Activated naive CD8-positive, alpha-beta T cell treated with anti-CD3 and anti-CD28 coated beads for 36 hours (primary cell): ENCODE measurements at regions not wholly inside any gene's neighbourhood (a gene's known extent, or its start where the extent isn't known, plus 50 kb on each side); places are given as distances from the start of the nearest gene placed in this dataset.
"Not testable (repeated sequence)": the region's sequence is repeated elsewhere in the genome, so short reads cannot be mapped to it uniquely, and the experiment has no call there.

Source experiments
- DNase-seq: peaks from one replicate; pipeline ENCODE4 v3.0.0; 2021
- H3K27ac Mint-ChIP-seq: one replicate; pipeline ENCODE4 v1.8.0; 2022; ENCODE audit warnings: mild to moderate bottlenecking, moderate library complexity, mixed read lengths
- H3K27me3 Mint-ChIP-seq: one replicate; pipeline ENCODE4 v1.8.0; 2022; ENCODE audit warnings: mild to moderate bottlenecking, mixed read lengths
- H3K36me3 Mint-ChIP-seq: one replicate; pipeline ENCODE4 v1.8.0; 2021; ENCODE audit warnings: mild to moderate bottlenecking, mixed read lengths
- H3K4me1 Mint-ChIP-seq: one replicate; pipeline ENCODE4 v1.8.0; 2021; ENCODE audit warnings: mixed read lengths
- H3K4me3 Mint-ChIP-seq: one replicate; pipeline ENCODE4 v1.8.0; 2022; ENCODE audit warnings: mild to moderate bottlenecking, moderate library complexity, mixed read lengths
- H3K9me3 Mint-ChIP-seq: one replicate; pipeline ENCODE4 v1.8.0; 2022; ENCODE audit warnings: mixed read lengths

- no peak overlapping the region for H3K27ac Mint-ChIP-seq
- no peaks in the 10 kb centered on the region for H3K4me1 Mint-ChIP-seq
- DNase-seq = no peak
- H3K4me3 Mint-ChIP-seq = no peak overlapping the region
- no peaks in the 10 kb centered on the region for H3K27me3 Mint-ChIP-seq
- no peaks in the 10 kb centered on the region for H3K9me3 Mint-ChIP-seq
- H3K36me3 Mint-ChIP-seq = no peaks in the 10 kb centered on the region
Observed at GRCh38 chr2:208708486-208708885, 301.9 kb downstream of the PTH2R start.

GRCh38 chr2:208711598-208711997 is 305.0 kb downstream of the PTH2R start:
- no peak overlapping the region for H3K4me3 Mint-ChIP-seq
- H3K4me1 Mint-ChIP-seq = no peaks in the 10 kb centered on the region
- H3K36me3 Mint-ChIP-seq = no peaks in the 10 kb centered on the region

DNA sequence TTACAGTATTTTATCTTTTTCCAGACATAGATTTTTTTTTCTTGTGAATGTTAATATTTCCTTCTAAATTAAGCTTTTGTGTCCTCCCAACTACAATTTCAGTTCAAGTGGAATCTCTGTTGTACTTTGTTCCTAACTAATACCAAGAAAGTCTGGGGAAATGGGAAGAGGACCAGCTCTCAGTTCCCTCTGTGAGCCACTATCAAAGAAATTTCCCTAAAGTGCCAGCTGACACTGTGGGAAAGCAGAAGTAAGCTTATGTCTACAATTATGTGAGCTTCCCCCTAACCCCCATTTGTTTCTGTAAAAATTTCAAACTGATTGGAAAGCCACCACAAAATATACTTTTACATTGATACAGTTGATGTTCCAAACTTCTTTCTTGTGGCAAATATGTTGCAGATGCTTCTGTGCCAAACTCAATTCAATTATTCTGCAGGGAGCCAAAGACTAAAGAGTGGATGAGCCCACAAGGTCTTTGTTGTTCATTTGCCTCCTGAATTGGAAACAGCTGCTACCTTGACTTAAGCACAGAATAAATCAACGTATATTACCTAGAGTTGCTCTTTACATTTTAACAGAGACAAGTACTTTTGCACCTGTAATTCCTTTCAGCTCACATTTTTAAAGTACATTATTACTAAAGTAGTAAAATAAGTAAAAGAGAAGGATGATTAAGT is 306.6 kb downstream of the PTH2R start:
- Mint-ChIP-seq H3K36me3 (no peaks in the 10 kb centered on the region), H3K27ac (no peak overlapping the region), H3K9me3 (no peaks in the 10 kb centered on the region), H3K4me1 (no peaks in the 10 kb centered on the region), H3K4me3 (no peak overlapping the region), H3K27me3 (no peaks in the 10 kb centered on the region)
- no peak for DNase-seq

More at GRCh38 chr2:208711598-208711997, 305.0 kb downstream of the PTH2R start:
- Mint-ChIP-seq H3K9me3 (no peaks in the 10 kb centered on the region), H3K27me3 (no peaks in the 10 kb centered on the region), H3K27ac (no peak overlapping the region)
- no peak for DNase-seq

DNA sequence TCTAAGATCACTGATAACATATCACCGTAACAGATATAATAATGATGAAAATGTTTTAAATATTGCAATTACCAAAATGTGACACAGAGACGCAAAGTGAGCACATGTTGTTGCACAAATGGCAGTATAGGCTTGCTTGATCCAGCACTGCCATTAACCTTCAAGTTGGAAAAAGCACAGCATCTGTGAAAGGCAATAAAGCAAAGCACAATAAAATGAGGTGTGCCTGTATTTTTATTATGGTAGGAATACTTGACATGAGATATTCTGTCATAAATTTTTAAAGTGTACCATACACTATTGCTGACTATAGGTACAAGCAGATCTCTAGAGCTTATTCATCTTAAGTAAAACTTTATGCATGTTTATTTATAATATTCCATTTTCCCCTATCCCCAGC is 312.2 kb downstream of the PTH2R start:
- no peak for DNase-seq
- Mint-ChIP-seq H3K27ac (no peak overlapping the region), H3K27me3 (no peaks in the 10 kb centered on the region), H3K4me3 (no peak overlapping the region), H3K36me3 (no peaks in the 10 kb centered on the region), H3K4me1 (no peaks in the 10 kb centered on the region), H3K9me3 (no peaks in the 10 kb centered on the region)

DNA sequence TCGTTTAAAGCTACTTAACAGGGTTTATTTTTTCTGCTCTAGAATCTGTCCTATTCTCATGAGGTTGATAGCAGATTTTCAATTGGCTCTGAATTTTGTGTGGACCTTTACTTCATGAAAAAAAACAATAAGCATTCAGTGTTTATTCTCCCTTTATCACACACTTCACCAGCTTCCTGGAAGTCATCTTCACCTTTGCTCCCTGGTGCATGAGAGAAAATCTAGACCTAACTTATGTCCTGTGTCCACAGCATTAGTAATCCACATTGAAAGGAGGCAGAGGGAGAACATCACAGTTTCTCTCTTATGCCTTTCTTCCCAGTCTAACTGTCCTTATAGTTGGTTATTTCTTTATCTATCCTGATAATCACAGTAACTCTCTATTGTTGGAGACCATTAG is 316.1 kb downstream of the PTH2R start:
- H3K27ac Mint-ChIP-seq = no peak overlapping the region
- peaks cover 1% of the 10 kb centered on the region for H3K9me3 Mint-ChIP-seq
- H3K36me3 Mint-ChIP-seq = no peaks in the 10 kb centered on the region
- DNase-seq = no peak
- H3K27me3 Mint-ChIP-seq = no peaks in the 10 kb centered on the region
- H3K4me1 Mint-ChIP-seq = no peaks in the 10 kb centered on the region
- no peak overlapping the region for H3K4me3 Mint-ChIP-seq

DNA sequence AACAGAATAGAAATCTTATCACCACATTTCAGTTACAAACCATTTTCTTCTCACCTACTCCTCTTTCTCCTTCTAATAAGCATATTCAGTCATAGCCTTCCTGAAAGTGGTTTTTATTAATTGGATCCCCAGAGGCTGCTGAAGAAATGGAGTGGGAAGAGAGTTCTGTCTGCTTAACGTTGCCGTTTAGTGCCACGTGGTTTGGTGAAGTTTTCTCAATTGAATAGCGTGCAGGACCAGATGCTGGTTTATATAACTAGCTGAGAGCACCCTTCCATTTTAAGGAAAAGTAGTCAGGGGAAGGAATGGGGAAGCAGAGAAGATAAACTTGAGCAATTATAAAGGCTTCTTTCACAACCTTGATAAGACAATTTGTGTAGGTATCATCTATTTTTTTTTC is 318.7 kb downstream of the PTH2R start:
- H3K4me3 Mint-ChIP-seq = no peak overlapping the region
- H3K27me3 Mint-ChIP-seq = no peaks in the 10 kb centered on the region
- no peak for DNase-seq
- no peak overlapping the region for H3K27ac Mint-ChIP-seq
- H3K4me1 Mint-ChIP-seq = no peaks in the 10 kb centered on the region
- peaks cover 1% of the 10 kb centered on the region for H3K9me3 Mint-ChIP-seq
- no peaks in the 10 kb centered on the region for H3K36me3 Mint-ChIP-seq

DNA sequence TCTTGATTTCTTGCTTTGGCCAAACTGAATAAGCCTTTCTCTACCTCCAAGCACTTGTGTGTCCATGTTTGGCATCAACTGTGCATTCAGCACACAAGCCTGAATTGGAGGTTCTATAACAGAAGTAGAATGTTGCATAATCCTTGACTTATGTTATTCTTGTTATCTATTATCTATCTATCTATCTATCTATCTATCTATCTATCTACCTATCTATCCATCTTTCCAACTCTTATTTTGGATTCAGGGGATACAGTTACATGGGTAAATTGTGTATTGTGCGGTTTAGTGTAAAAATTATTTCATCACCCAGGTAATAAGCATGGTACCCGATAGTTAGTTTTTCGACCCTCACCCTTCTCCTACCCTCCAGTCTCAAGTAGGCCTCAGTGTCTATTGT is 319.6 kb downstream of the PTH2R start:
- H3K4me3 Mint-ChIP-seq = no peak overlapping the region
- H3K4me1 Mint-ChIP-seq = no peaks in the 10 kb centered on the region
- no peak for DNase-seq
- H3K27ac Mint-ChIP-seq = no peak overlapping the region
- H3K27me3 Mint-ChIP-seq = no peaks in the 10 kb centered on the region
- H3K36me3 Mint-ChIP-seq = no peaks in the 10 kb centered on the region
- peaks cover 1% of the 10 kb centered on the region for H3K9me3 Mint-ChIP-seq

- H3K27ac Mint-ChIP-seq, H3K27me3 Mint-ChIP-seq, DNase-seq, H3K4me3 Mint-ChIP-seq, H3K4me1 Mint-ChIP-seq, H3K36me3 Mint-ChIP-seq: not testable (repeated sequence)
- peaks cover 13% of the 10 kb centered on the region for H3K9me3 Mint-ChIP-seq
Observed at GRCh38 chr2:208751663-208752415, 345.2 kb downstream of the PTH2R start.

GRCh38 chr2:208757364-208757763 is 350.8 kb downstream of the PTH2R start:
- no peak for DNase-seq
- no peak overlapping the region for H3K27ac Mint-ChIP-seq
- peaks cover 11% of the 10 kb centered on the region for H3K9me3 Mint-ChIP-seq
- H3K4me1 Mint-ChIP-seq = no peaks in the 10 kb centered on the region
- H3K36me3 Mint-ChIP-seq = no peaks in the 10 kb centered on the region
- H3K4me3 Mint-ChIP-seq = no peak overlapping the region
- H3K27me3 Mint-ChIP-seq = no peaks in the 10 kb centered on the region

DNA sequence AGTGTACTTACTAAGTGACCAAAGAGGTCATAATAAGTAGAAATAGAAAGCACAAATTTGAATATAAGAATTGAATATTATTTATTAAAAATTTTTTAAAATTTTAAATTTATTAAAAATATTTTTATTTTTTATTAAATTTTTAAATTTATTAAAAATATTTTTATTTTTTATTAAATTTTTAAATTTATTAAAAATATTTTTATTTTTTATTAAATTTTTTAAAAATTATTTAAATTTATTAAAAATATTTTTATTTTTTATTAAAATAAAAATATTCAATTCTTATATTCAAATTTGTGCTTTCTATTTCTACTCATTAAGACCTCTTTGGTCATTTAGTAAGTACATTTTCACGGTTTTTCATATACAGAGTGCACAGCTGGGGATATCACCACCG is 366.5 kb downstream of the PTH2R start:
- not testable (repeated sequence) for H3K27me3 Mint-ChIP-seq, H3K4me1 Mint-ChIP-seq

DNA sequence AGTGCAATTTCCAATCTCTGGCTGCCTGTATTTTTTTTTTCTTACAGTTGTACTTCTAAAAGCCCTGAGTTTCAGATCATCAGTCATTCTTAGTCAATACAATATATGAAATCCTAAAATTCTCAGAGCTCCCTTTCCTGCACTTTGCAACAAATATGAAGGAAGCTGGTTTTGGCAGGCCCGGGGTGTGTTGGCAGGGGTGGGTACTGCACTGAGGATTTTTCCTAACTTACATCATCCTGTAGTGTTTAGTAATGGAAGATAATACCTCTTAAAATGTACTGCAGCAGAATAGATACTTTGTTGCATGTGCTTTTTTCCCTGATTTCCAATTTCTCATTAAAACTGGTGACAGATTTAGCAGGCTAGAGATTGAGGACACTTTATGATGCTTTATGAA is 374.6 kb downstream of the PTH2R start:
- H3K36me3 Mint-ChIP-seq = no peaks in the 10 kb centered on the region
- H3K4me3 Mint-ChIP-seq = no peak overlapping the region
- no peak for DNase-seq
- H3K27ac Mint-ChIP-seq = no peak overlapping the region
- H3K4me1 Mint-ChIP-seq = no peaks in the 10 kb centered on the region
- H3K27me3 Mint-ChIP-seq = no peaks in the 10 kb centered on the region
- peaks cover 6% of the 10 kb centered on the region for H3K9me3 Mint-ChIP-seq

More for the DNA sequence above, 366.5 kb downstream of the PTH2R start:
- H3K27ac Mint-ChIP-seq, H3K9me3 Mint-ChIP-seq, DNase-seq, H3K4me3 Mint-ChIP-seq, H3K36me3 Mint-ChIP-seq: not testable (repeated sequence)

DNA sequence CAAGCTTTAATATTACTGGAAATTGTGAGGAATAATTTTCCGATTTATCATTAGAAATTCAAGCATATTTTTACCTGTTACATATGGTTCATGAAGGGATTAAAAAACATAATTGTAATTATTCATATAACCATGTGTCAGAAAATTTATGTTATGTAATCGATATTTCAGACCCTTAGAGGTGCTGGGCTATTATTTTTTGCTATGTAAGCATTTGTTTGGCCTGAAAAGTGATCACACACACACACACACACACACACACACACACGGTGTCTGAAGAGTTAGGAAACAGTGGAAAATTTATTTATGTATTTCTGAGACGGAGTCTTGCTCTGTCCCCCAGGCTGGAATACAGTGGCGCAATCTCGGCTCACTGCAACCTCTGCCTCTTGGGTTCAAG is 375.5 kb downstream of the PTH2R start:
- H3K27me3 Mint-ChIP-seq = no peaks in the 10 kb centered on the region
- H3K4me1 Mint-ChIP-seq = no peaks in the 10 kb centered on the region
- H3K27ac Mint-ChIP-seq = no peak overlapping the region
- no peak overlapping the region for H3K4me3 Mint-ChIP-seq
- DNase-seq = no peak
- H3K9me3 Mint-ChIP-seq = peaks cover 4% of the 10 kb centered on the region
- no peaks in the 10 kb centered on the region for H3K36me3 Mint-ChIP-seq

DNA sequence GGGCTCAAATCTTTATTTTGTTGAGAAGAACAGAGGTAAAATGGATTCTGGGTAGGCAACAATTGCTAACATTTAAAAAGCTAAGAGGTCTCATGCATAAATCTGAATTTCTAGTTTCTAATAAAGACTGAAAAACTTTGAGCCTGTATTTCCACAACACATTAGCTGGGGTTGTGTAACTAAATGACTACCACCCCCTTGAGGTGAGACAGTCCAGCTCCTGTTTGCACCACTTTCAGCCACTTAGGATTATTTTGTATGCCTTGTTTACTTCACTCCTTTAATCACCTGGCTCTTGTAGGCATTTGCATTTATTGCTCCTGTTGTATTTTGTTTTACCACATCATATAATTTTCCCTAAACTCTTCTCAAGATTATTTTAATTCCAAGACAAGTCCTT is 376.6 kb downstream of the PTH2R start:
- no peak for DNase-seq
- Mint-ChIP-seq H3K27ac (no peak overlapping the region), H3K9me3 (peaks cover 4% of the 10 kb centered on the region), H3K27me3 (no peaks in the 10 kb centered on the region), H3K36me3 (no peaks in the 10 kb centered on the region), H3K4me1 (no peaks in the 10 kb centered on the region), H3K4me3 (no peak overlapping the region)

DNA sequence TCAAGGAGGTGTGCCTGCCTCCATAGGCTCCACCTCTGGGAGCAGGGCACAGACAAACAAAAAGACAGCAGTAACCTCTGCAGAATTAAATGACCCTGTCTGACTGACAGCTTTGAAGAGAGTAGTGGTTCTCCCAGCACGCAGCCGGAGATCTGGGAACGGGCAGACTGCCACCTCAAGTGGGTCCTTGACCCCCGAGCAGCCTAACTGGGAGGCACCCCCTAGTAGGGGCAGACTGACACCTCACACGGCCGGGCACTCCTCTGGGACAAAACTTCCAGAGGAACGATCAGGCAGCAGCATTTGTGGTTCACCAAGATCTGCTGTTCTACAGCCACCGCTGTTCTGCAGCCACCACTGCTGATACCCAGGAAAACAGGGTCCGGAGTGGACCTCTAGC is 378.2 kb downstream of the PTH2R start:
- H3K4me1 Mint-ChIP-seq, H3K27me3 Mint-ChIP-seq, H3K9me3 Mint-ChIP-seq, DNase-seq, H3K4me3 Mint-ChIP-seq, H3K36me3 Mint-ChIP-seq, H3K27ac Mint-ChIP-seq: not testable (repeated sequence)

DNA sequence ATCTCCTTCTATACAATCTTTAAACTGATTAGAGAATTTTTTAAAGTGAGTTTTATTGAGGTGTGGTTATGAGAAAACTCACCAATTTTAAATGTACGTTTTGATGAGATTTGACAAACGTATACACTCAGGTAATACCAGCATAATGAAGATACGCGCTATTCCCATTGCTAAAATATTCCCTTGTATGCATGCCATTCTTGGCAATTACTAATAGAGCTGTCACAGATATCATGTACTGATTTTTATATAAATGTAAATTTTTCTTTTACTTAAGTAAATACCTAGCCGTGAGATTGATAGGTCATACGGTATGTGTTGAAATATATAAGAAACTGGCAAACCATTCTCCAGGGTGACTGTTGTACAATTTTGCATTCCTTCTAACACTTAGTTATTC is 384.7 kb downstream of the PTH2R start:
- H3K4me1 Mint-ChIP-seq = no peaks in the 10 kb centered on the region
- H3K27ac Mint-ChIP-seq = no peak overlapping the region
- no peaks in the 10 kb centered on the region for H3K27me3 Mint-ChIP-seq
- H3K36me3 Mint-ChIP-seq = no peaks in the 10 kb centered on the region
- H3K9me3 Mint-ChIP-seq = no peaks in the 10 kb centered on the region
- no peak overlapping the region for H3K4me3 Mint-ChIP-seq
- no peak for DNase-seq

GRCh38 chr2:208792766-208793165 is 386.2 kb downstream of the PTH2R start:
- Mint-ChIP-seq H3K4me1 (no peaks in the 10 kb centered on the region), H3K27me3 (no peaks in the 10 kb centered on the region), H3K4me3 (no peak overlapping the region), H3K27ac (no peak overlapping the region), H3K9me3 (no peaks in the 10 kb centered on the region), H3K36me3 (no peaks in the 10 kb centered on the region)
- no peak for DNase-seq
